HEK293T (cell line): ENCODE measurements at regions not wholly inside any gene's neighbourhood (a gene's known extent, or its start where the extent isn't known, plus 50 kb on each side); places are given as distances from the start of the nearest gene placed in this dataset.

ENCODE experiments used
- CTCF ChIA-PET: fragments of 350-600 bp; formaldehyde crosslinking; extraction: SDS; loops from one replicate; lab custom pipeline; 2021; ENCODE audit warnings: antibody characterized with exemption, inconsistent platforms; lab: Yijun Ruan, JAX
- POLR2A ChIA-PET: fragments of 350-600 bp; formaldehyde crosslinking; extraction: SDS; loops from one replicate; lab custom pipeline; 2020; ENCODE audit warnings: antibody characterized with exemption, inconsistent platforms; lab: Yijun Ruan, JAX
- DNase-seq: peaks from one replicate; pipeline ENCODE4 v3.0.0; 2012; ENCODE audit warnings: mixed read lengths; ENCODE audit errors: extremely low spot score
- ARNT ChIP-seq: fragments of 450-650 bp; IDR thresholded peaks from 2 replicates; pipeline ENCODE4 v1.6.1; 2017; ENCODE audit warnings: mild to moderate bottlenecking
- BHLHE40 ChIP-seq: fragments of 450-650 bp; IDR thresholded peaks from 2 replicates; pipeline ENCODE4 v1.6.1; 2016; ENCODE audit warnings: mild to moderate bottlenecking, moderate library complexity, borderline replicate concordance
- CTBP1 ChIP-seq: fragments of 450-650 bp; IDR thresholded peaks from 2 replicates; pipeline ENCODE4 v1.6.1; 2016; ENCODE audit warnings: borderline replicate concordance
- ELF4 ChIP-seq: fragments of 450-650 bp; IDR thresholded peaks from 2 replicates; pipeline ENCODE4 v1.6.1; 2017; ENCODE audit warnings: antibody characterized with exemption
- FOXA1 ChIP-seq: fragments of 450-650 bp; IDR thresholded peaks from 2 replicates; pipeline ENCODE4 v1.6.1; 2016; ENCODE audit warnings: mild to moderate bottlenecking
- FOXK2 ChIP-seq: fragments of 450-650 bp; IDR thresholded peaks from 2 replicates; pipeline ENCODE4 v1.6.1; 2016; ENCODE audit warnings: mild to moderate bottlenecking
- FOXM1 ChIP-seq: fragments of 450-650 bp; IDR thresholded peaks from 2 replicates; pipeline ENCODE4 v1.6.1; 2017; ENCODE audit warnings: mild to moderate bottlenecking, borderline replicate concordance
- HDGF ChIP-seq: fragments of 450-650 bp; IDR thresholded peaks from 2 replicates; pipeline ENCODE4 v1.6.1; 2017; ENCODE audit warnings: antibody characterized with exemption, borderline replicate concordance
- L3MBTL2 ChIP-seq: fragments of 450-650 bp; conservative IDR thresholded peaks from 2 replicates; pipeline ENCODE4 v1.6.1; 2016; ENCODE audit warnings: mild to moderate bottlenecking
- LEF1 ChIP-seq: fragments of 450-650 bp; IDR thresholded peaks from 2 replicates; pipeline ENCODE4 v1.6.1; 2017; ENCODE audit warnings: mild to moderate bottlenecking, borderline replicate concordance
- NFRKB ChIP-seq: fragments of 450-650 bp; IDR thresholded peaks from 2 replicates; pipeline ENCODE4 v1.6.1; 2016; ENCODE audit warnings: mild to moderate bottlenecking, moderate library complexity
- SP1 ChIP-seq: fragments of 450-650 bp; IDR thresholded peaks from 2 replicates; pipeline ENCODE4 v1.6.1; 2017
- SUZ12 ChIP-seq: fragments of 450-650 bp; IDR thresholded peaks from 2 replicates; pipeline ENCODE4 v1.6.1; 2016; ENCODE audit warnings: mild to moderate bottlenecking
- TARDBP ChIP-seq: fragments of 450-650 bp; IDR thresholded peaks from 2 replicates; pipeline ENCODE4 v1.6.1; 2016
- ZNF384 ChIP-seq: fragments of 450-650 bp; IDR thresholded peaks from 2 replicates; pipeline ENCODE4 v1.6.1; 2016
- TF ChIP-seq, protein P1 (sequence below): fragments of 450-650 bp; IDR thresholded peaks from 2 replicates; pipeline ENCODE4 v1.6.1; 2016

DNA sequence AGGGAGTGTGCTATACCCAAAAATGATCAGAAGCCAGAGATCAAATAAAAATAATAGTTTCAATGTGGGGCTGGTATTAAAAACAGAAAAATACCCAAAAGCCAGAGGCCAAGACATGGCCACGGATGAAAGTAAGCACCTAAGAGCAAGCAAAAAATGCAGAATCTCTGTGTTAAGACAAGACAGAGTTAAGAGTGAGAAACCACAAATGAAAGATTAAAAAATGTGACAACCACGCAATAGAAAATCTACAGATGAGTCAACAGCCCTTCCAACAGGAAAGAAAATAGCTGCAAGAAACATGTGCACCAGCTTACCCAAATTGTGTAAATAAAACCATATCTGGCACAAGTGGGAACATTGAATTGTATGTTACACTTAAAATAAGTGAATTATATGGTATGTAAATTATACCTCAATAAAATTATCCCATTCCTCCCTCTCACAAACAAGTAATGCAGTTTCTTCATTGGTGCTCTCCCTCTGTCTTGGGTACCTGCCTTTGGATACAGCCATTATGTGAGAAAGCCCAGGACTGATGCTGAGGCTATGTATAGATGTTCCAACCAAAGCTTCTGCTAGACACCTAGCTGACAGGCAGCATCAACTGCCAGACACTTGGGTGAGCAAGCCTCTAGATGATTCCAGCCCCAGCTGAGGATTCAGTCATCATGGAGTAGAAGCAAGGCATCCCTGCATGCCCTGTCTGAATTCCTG is 55.3 kb upstream of the UFL1 start:
- CTCF ChIA-PET, result no interaction called here
- POLR2A ChIA-PET, result no interaction called here
- TF ChIP-seq HDGF, result no peak
- no peak for DNase-seq

- CTCF ChIA-PET, result no interaction called here
- POLR2A ChIA-PET, result no interaction called here
- TF ChIP-seq ARNT (no peak), L3MBTL2 (no peak), SP1 (no peak), BHLHE40 (no peak), LEF1 (no peak), HDGF (no peak), FOXA1 (no peak), FOXM1 (no peak), TARDBP (no peak), FOXK2 (no peak), ELF4 (no peak), CTBP1 (no peak), NFRKB (no peak), ZNF384 (no peak), SUZ12 (no peak)
- TF ChIP-seq, protein P1, sequence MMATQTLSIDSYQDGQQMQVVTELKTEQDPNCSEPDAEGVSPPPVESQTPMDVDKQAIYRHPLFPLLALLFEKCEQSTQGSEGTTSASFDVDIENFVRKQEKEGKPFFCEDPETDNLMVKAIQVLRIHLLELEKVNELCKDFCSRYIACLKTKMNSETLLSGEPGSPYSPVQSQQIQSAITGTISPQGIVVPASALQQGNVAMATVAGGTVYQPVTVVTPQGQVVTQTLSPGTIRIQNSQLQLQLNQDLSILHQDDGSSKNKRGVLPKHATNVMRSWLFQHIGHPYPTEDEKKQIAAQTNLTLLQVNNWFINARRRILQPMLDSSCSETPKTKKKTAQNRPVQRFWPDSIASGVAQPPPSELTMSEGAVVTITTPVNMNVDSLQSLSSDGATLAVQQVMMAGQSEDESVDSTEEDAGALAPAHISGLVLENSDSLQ, result no peak
These were observed 53.8 kb upstream of the UFL1 start for GRCh38 chr6:96467814-96468213.

GRCh38 chr6:96468281-96468680 is 53.3 kb upstream of the UFL1 start:
- ChIA-PET CTCF (interaction anchor here (0.6 kb wide), 1 partner anchor 1052 kb away, joined by 3 read pairs; no protein-coding TSS in a partner anchor), POLR2A (no interaction called here)
- DNase-seq, result no peak
- TF ChIP-seq NFRKB, result no peak
- TF ChIP-seq LEF1, result no peak
- no peak for TF ChIP-seq SUZ12
- TF ChIP-seq L3MBTL2, result no peak
- no peak for TF ChIP-seq ZNF384
- no peak for TF ChIP-seq HDGF
- no peak for TF ChIP-seq FOXA1
- no peak for TF ChIP-seq CTBP1
- no peak for TF ChIP-seq ELF4
- no peak for TF ChIP-seq FOXK2

More at GRCh38 chr6:96467814-96468213, 53.8 kb upstream of the UFL1 start:
- no peak for DNase-seq

GRCh38 chr6:96468681-96469224 is 52.9 kb upstream of the UFL1 start:
- no peak for DNase-seq
- ChIA-PET CTCF (interaction anchor here (0.6 kb wide), 1 partner anchor 1053 kb away, joined by 3 read pairs; no protein-coding TSS in a partner anchor), POLR2A (no interaction called here)

GRCh38 chr6:96469312-96469711 is 52.3 kb upstream of the UFL1 start:
- POLR2A ChIA-PET, result no interaction called here
- CTCF ChIA-PET, result no interaction called here
- DNase-seq, result no peak
- no peak for TF ChIP-seq FOXM1
- no peak for TF ChIP-seq FOXA1
- TF ChIP-seq LEF1, result no peak
- TF ChIP-seq HDGF, result no peak
- no peak for TF ChIP-seq TARDBP
- no peak for TF ChIP-seq BHLHE40
- no peak for TF ChIP-seq ELF4
- TF ChIP-seq SP1, result no peak
- no peak for TF ChIP-seq ZNF384
- TF ChIP-seq, protein P1, result no peak
- TF ChIP-seq SUZ12, result no peak
- TF ChIP-seq NFRKB, result no peak
- TF ChIP-seq ARNT, result no peak
- no peak for TF ChIP-seq L3MBTL2
- no peak for TF ChIP-seq FOXK2

More at GRCh38 chr6:96468681-96469224, 52.9 kb upstream of the UFL1 start:
- TF ChIP-seq HDGF (no peak), ELF4 (no peak), FOXM1 (no peak), NFRKB (no peak), SP1 (no peak), ARNT (no peak), BHLHE40 (no peak), TARDBP (no peak), CTBP1 (no peak), FOXK2 (no peak), FOXA1 (no peak), ZNF384 (no peak), SUZ12 (no peak), LEF1 (no peak), L3MBTL2 (no peak)
- TF ChIP-seq, protein P1, result no peak

- DNase-seq, result no peak
- TF ChIP-seq CTBP1 (no peak), HDGF (no peak), FOXK2 (no peak), ZNF384 (no peak), FOXA1 (no peak), SUZ12 (no peak), NFRKB (no peak), BHLHE40 (no peak), ELF4 (no peak), TARDBP (no peak), SP1 (no peak), L3MBTL2 (no peak), FOXM1 (no peak), LEF1 (no peak), ARNT (no peak)
- CTCF ChIA-PET, result no interaction called here
- POLR2A ChIA-PET, result no interaction called here
These were observed 51.3 kb upstream of the UFL1 start for GRCh38 chr6:96470296-96470695.
